Left kidney (tissue), 1 donor: ENCODE measurements at regions not wholly inside any gene's neighbourhood (a gene's known extent, or its start where the extent isn't known, plus 50 kb on each side); places are given as distances from the start of the nearest gene placed in this dataset.
A peak's percentile ranks its signal among the peaks of the same experiment; 100 is the strongest.
"Not testable (repeated sequence)": the region's sequence is repeated elsewhere in the genome, so short reads cannot be mapped to it uniquely, and the experiment has no call there.

Source experiments
- DNase-seq: peaks from one replicate; pipeline ENCODE4 v3.0.0-alpha.2; 2013

- DNase-seq = peak; percentile 18
Measured at GRCh38 chr13:67437244-67437643, 207.1 kb upstream of the PCDH9 start.

GRCh38 chr13:67421475-67421874 is 191.3 kb upstream of the PCDH9 start:
- DNase-seq = no peak

- no peak for DNase-seq
Measured at GRCh38 chr13:67416047-67416925, 186.2 kb upstream of the PCDH9 start.

GRCh38 chr13:67410645-67411044 is 180.5 kb upstream of the PCDH9 start:
- DNase-seq = no peak

GRCh38 chr13:67408798-67409197 is 178.7 kb upstream of the PCDH9 start:
- DNase-seq = no peak

GRCh38 chr13:67402546-67402945 is 172.4 kb upstream of the PCDH9 start:
- DNase-seq = no peak

GRCh38 chr13:67395577-67395976 is 165.4 kb upstream of the PCDH9 start:
- DNase-seq = no peak

GRCh38 chr13:67392014-67392413 is 161.9 kb upstream of the PCDH9 start:
- DNase-seq = no peak

- no peak for DNase-seq
Measured at GRCh38 chr13:67390462-67391086, 160.4 kb upstream of the PCDH9 start.

GRCh38 chr13:67389171-67389570 is 159.0 kb upstream of the PCDH9 start:
- DNase-seq = no peak

- DNase-seq = not testable (repeated sequence)
Measured at GRCh38 chr13:67383109-67383757, 153.1 kb upstream of the PCDH9 start.

GRCh38 chr13:67377919-67378318 is 147.8 kb upstream of the PCDH9 start:
- no peak for DNase-seq

GRCh38 chr13:67374391-67374790 is 144.3 kb upstream of the PCDH9 start:
- DNase-seq = no peak

- DNase-seq = no peak
Measured at GRCh38 chr13:67372868-67373464, 142.8 kb upstream of the PCDH9 start.

GRCh38 chr13:67369895-67370660 is 139.9 kb upstream of the PCDH9 start:
- no peak for DNase-seq

GRCh38 chr13:67367399-67367798 is 137.3 kb upstream of the PCDH9 start:
- DNase-seq = no peak

GRCh38 chr13:67366533-67366932 is 136.4 kb upstream of the PCDH9 start:
- DNase-seq = no peak

- DNase-seq = no peak
Measured at GRCh38 chr13:67355812-67356476, 125.8 kb upstream of the PCDH9 start.

- no peak for DNase-seq
Measured at GRCh38 chr13:67353941-67354340, 123.8 kb upstream of the PCDH9 start.

GRCh38 chr13:67353031-67353430 is 122.9 kb upstream of the PCDH9 start:
- no peak for DNase-seq

- no peak for DNase-seq
Measured at GRCh38 chr13:67351909-67352308, 121.8 kb upstream of the PCDH9 start.
